ENCODE measurements at regions not wholly inside any gene's neighbourhood (a gene's known extent, or its start where the extent isn't known, plus 50 kb on each side); places are given as distances from the start of the nearest gene placed in this dataset.
A peak's percentile ranks its signal among the peaks of the same experiment; 100 is the strongest.

DNA sequence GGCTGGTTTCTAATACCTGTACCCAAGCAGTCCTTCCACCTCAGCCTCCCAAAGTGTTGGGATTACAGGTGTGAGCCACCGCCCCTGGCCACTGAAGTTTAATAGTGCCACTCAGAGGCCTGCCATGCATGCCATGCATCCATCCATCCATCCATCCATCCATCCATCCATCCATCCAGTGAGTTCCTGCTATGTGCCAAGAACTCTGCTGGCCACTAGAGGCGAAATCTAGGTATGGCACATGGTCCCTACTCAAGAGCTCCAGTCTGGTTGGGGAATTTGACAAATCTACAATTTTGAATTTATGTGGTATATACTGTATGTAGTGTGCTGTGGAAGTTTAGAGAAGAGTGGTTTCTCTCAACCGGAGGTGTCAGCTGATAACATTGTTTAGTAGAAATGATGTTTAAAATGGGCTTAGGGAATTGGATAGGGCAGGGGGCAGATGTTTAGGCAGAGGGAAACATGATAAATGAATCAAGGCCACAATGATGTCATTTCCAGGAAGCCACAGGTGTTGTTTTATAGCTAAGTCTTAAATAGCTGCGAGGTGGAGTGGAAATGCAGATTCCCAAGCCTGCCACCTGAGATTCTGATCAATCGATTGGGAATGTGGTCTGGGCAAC, 384.4 kb upstream of the C2CD4B start:
- ChIA-PET CTCF (interaction anchor here (0.6 to 1.8 kb wide), 13 partner anchors 8 to 198 kb away, joined by 3 to 6 read pairs (median 3); no protein-coding TSS in a partner anchor), POLR2A (interaction anchor here (0.6 kb wide), 1 partner anchor 54 kb away, joined by 3 read pairs; no protein-coding TSS in a partner anchor)
- BruUV-seq (replicated peaks), result no TSS peak
- Mint-ChIP-seq H3K4me3 (ENCODE audit: unreplicated experiment) (no peak overlapping the region), H3K36me3 (ENCODE audit: insufficient read depth, unreplicated experiment) (no peaks in the 10 kb centered on the region), H3K27ac (ENCODE audit: low read depth, unreplicated experiment) (no peak overlapping the region), H3K9me3 (ENCODE audit: unreplicated experiment) (peaks cover 7% of the 10 kb centered on the region), H3K27me3 (ENCODE audit: insufficient read depth, unreplicated experiment) (no peaks in the 10 kb centered on the region), H3K4me1 (ENCODE audit: insufficient read depth, unreplicated experiment) (peaks cover 13% of the 10 kb centered on the region)
- TF ChIP-seq, protein P1, sequence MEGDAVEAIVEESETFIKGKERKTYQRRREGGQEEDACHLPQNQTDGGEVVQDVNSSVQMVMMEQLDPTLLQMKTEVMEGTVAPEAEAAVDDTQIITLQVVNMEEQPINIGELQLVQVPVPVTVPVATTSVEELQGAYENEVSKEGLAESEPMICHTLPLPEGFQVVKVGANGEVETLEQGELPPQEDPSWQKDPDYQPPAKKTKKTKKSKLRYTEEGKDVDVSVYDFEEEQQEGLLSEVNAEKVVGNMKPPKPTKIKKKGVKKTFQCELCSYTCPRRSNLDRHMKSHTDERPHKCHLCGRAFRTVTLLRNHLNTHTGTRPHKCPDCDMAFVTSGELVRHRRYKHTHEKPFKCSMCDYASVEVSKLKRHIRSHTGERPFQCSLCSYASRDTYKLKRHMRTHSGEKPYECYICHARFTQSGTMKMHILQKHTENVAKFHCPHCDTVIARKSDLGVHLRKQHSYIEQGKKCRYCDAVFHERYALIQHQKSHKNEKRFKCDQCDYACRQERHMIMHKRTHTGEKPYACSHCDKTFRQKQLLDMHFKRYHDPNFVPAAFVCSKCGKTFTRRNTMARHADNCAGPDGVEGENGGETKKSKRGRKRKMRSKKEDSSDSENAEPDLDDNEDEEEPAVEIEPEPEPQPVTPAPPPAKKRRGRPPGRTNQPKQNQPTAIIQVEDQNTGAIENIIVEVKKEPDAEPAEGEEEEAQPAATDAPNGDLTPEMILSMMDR (IDR thresholded peaks at IDR 0.05; ENCODE audit: unreplicated experiment), result peak; percentile 54
- DNase-seq (ENCODE audit: unreplicated experiment), result peak; percentile 59
- intact Hi-C loops (cut with micrococcal nuclease), result loop anchor here (1.0 to 5.0 kb wide), 3 partner anchors 157 to 242 kb away; partner anchors contain the start of gene TLN2

DNA sequence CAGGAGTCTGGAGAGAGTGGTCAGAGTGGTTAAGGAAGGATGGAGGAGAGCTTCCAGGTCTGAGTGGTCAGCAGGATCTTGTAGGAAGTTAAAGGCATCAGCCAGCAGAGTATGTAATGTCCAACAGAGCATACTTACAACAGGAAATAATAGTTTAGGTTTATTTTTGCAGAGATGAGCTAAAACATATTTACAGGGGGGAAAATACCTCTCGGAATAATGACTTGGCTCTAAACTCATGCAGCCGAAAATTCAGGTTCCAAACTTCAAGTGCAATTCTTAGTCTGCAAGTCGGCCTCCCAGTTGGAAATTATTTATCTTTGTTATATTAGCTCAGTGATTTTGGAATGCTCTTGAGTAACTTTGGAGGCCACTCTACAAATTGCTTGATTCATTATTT, 385.0 kb upstream of the C2CD4B start:
- Mint-ChIP-seq H3K4me3 (ENCODE audit: unreplicated experiment) (no peak overlapping the region), H3K4me1 (ENCODE audit: insufficient read depth, unreplicated experiment) (peaks cover 12% of the 10 kb centered on the region), H3K36me3 (ENCODE audit: insufficient read depth, unreplicated experiment) (no peaks in the 10 kb centered on the region), H3K9me3 (ENCODE audit: unreplicated experiment) (peaks cover 7% of the 10 kb centered on the region), H3K27ac (ENCODE audit: low read depth, unreplicated experiment) (no peak overlapping the region), H3K27me3 (ENCODE audit: insufficient read depth, unreplicated experiment) (no peaks in the 10 kb centered on the region)
- no peak for DNase-seq (ENCODE audit: unreplicated experiment)
- BruUV-seq (replicated peaks), result no TSS peak
- intact Hi-C loops (cut with micrococcal nuclease), result no loop called here
- TF ChIP-seq, protein P1 (IDR thresholded peaks at IDR 0.05; ENCODE audit: unreplicated experiment), result no peak
- ChIA-PET POLR2A (no interaction called here), CTCF (interaction anchor here (0.6 to 1.8 kb wide), 8 partner anchors 8 to 157 kb away, joined by 3 to 6 read pairs (median 4); no protein-coding TSS in a partner anchor)

DNA sequence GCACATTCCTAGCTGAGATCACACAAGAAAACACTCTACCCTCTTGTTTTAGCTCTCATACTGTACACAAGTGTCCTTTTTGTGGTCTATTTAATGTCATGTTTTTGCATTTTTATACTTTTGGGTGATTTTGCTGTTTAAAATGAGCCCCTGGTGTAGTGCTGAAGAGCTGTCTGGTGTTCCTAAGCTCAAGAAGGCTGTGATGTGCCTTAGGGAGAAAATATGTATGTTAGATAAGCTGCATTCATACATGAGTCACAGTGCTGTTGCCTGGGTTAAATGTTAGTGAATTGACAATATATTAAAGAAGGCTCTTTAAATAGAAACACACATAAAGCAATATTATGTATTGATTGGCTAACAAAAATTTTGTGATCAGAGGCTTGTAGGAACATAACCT, 387.4 kb upstream of the C2CD4B start:
- BruUV-seq (replicated peaks), result no TSS peak
- intact Hi-C loops (cut with micrococcal nuclease), result no loop called here
- TF ChIP-seq, protein P1 (IDR thresholded peaks at IDR 0.05; ENCODE audit: unreplicated experiment), result no peak

DNA sequence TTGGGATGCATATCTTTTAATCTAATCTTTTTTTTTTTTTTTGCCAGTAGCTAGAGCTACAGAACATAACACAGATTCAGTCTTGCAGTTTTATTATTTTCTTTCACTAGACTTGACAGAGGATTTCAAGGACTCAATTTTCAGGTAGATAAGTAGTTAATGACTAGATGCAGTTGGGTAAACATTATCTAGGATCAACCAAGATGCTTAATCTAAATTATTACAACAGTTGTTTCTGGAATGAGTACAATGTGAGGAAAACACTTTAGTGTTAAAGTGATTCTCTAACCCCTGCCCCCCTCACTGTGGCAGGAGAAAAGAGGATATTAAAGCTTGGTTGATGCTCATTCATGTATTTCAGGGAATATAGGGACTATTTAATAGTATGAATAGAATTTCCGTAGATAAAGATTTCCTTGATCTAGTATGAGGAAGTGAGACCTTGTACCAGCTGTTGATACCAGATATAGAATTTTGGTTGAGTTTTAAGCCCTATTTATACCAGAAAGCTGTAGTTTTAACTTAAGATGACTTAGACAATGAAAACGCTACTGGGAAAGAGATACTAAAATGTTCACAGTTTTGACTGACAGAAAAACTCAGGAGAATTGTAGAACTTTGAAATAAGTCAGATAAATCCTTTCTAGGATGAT, 389.0 kb upstream of the C2CD4B start:
- BruUV-seq (replicated peaks), result no TSS peak
- ChIA-PET CTCF (interaction anchor here (0.5 kb wide), 1 partner anchor 46 kb away, joined by 3 read pairs; no protein-coding TSS in a partner anchor), POLR2A (no interaction called here)
- no peak for DNase-seq (ENCODE audit: unreplicated experiment)
- H3K4me3 Mint-ChIP-seq (ENCODE audit: unreplicated experiment), result no peak overlapping the region
- H3K9me3 Mint-ChIP-seq (ENCODE audit: unreplicated experiment), result no peaks in the 10 kb centered on the region
- no peaks in the 10 kb centered on the region for H3K36me3 Mint-ChIP-seq (ENCODE audit: insufficient read depth, unreplicated experiment)
- H3K27ac Mint-ChIP-seq (ENCODE audit: low read depth, unreplicated experiment), result no peak overlapping the region
- H3K27me3 Mint-ChIP-seq (ENCODE audit: insufficient read depth, unreplicated experiment), result no peaks in the 10 kb centered on the region
- intact Hi-C loops (cut with micrococcal nuclease), result no loop called here
- H3K4me1 Mint-ChIP-seq (ENCODE audit: insufficient read depth, unreplicated experiment), result no peaks in the 10 kb centered on the region
- TF ChIP-seq, protein P1 (IDR thresholded peaks at IDR 0.05; ENCODE audit: unreplicated experiment), result no peak

More for the DNA sequence above, 387.4 kb upstream of the C2CD4B start:
- no peak for DNase-seq (ENCODE audit: unreplicated experiment)
- no peak overlapping the region for H3K27ac Mint-ChIP-seq (ENCODE audit: low read depth, unreplicated experiment)
- no peak overlapping the region for H3K4me3 Mint-ChIP-seq (ENCODE audit: unreplicated experiment)
- H3K4me1 Mint-ChIP-seq (ENCODE audit: insufficient read depth, unreplicated experiment), result no peaks in the 10 kb centered on the region
- H3K36me3 Mint-ChIP-seq (ENCODE audit: insufficient read depth, unreplicated experiment), result no peaks in the 10 kb centered on the region
- POLR2A ChIA-PET, result no interaction called here
- CTCF ChIA-PET, result interaction anchor here (0.6 to 1.3 kb wide), 2 partner anchors 66 to 89 kb away, joined by 3 read pairs; no protein-coding TSS in a partner anchor
- H3K27me3 Mint-ChIP-seq (ENCODE audit: insufficient read depth, unreplicated experiment), result no peaks in the 10 kb centered on the region
- peaks cover 7% of the 10 kb centered on the region for H3K9me3 Mint-ChIP-seq (ENCODE audit: unreplicated experiment)
